Activated effector memory CD4-positive, alpha-beta T cell treated with Interleukin-2 at 50 U/mL for 16 hours (primary cell): ENCODE measurements at regions not wholly inside any gene's neighbourhood (a gene's known extent, or its start where the extent isn't known, plus 50 kb on each side); places are given as distances from the start of the nearest gene placed in this dataset.

ENCODE experiments used
- DNase-seq: peaks from one replicate; pipeline ENCODE4 v3.0.0-alpha.2; 2020

DNA sequence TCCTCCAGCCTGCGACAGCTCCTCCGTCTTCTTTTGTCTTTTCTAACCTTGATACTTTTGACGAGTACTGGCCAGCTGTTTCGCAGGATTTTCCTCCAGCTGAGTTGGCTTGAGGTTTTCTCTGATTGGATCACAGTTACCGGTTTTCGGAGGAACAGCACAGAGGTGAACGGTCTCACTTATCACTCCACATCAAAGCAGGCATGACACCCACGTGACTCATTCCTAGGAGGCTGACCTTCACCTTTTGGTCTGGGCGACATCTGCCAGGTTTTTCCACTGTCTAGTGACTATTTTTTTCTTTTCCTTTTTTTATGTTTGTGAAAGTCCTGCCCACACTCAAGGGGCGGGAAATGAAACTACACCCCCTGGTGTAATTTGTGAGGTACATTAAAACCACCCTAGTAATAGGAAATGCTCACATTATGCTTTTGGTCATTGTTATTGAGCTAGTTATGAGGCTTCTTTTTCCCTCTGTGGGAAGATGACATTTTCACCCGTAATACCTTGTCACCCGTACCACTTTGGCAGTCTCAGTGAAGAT, 319.2 kb downstream of the GADD45G start:
- DNase-seq: no peak

DNA sequence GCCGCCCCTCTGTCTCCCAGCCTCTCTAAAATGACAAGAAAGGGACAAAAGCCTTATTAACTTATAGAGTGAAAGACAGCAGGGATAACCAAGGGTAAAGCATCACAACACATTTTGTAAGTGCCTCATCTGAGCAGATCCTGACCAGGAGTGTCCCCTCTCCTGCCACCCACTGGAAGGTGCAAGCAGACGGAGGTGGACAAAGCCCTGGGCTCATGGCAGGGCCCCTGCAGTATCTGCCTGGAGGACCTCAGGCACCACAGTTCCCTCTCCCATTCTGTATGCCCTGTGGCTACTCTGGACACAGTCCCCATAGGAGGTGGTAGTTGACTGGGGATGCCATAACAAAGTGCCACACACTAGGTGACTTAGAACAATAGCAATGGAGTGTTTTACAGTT, 319.8 kb downstream of the GADD45G start:
- no peak for DNase-seq

DNA sequence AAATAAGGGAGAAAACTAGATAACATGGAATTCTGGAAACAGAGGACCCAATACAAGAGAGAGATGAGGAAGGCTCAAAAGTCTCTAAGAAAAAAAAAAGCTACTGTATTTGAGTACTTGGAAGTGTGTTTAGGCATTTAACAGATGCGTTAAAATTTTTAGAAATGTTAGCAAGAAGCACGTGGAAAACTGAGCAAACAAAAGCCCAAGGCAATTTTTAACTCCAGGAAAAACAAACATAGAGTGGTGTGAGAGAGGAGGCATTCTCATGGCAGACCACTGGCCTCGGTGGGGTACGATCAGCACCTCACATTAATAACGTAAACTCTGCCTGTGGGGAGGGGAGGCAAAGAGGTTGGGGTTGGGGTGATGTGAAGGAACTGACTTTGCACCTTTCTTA, 321.4 kb downstream of the GADD45G start:
- no peak for DNase-seq

DNA sequence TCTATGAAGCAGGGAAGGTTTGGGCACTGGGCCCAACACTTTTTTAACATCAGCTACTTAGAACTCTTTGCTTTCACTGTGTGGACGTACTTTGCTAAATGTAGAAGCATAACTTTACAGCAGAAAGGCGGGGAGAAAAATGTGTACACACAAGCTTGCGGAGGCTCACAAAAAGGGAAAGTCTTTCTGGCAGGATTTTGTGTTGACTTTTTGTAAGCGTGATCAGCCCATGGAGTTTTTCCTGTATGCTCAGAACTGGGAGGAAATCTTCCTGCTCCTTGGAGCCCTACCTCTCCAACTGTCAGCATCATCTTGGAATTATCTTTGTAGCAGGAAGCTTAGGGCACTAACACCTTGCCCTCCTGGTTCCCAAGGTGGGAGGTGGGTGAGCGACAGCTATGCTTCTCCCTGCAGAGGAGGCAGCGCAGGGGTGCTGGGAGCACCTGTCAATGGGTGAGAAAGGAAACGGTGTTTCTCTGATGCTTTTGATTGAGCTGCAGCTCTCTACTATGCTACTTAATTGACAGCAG, 321.9 kb downstream of the GADD45G start:
- no peak for DNase-seq

DNA sequence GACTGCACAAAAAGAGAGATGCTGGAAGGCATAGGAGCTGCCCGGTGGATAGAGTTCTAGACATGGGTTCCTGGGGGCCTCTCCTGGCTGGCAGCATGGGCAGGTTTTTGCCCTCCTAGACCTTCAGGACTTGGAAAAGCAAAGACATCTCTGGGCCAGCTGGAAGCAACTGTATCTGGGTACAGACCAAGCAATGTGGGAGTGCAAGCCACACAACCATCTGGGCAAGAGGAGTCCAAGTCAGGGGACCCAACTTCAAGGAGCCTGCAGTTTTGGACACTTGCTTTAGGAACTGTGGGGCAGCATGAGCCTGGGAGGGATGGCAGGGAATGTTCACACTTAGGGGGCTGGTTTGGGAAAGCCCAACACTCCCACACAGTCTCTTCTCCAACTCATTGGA, 323.3 kb downstream of the GADD45G start:
- DNase-seq: no peak

DNA sequence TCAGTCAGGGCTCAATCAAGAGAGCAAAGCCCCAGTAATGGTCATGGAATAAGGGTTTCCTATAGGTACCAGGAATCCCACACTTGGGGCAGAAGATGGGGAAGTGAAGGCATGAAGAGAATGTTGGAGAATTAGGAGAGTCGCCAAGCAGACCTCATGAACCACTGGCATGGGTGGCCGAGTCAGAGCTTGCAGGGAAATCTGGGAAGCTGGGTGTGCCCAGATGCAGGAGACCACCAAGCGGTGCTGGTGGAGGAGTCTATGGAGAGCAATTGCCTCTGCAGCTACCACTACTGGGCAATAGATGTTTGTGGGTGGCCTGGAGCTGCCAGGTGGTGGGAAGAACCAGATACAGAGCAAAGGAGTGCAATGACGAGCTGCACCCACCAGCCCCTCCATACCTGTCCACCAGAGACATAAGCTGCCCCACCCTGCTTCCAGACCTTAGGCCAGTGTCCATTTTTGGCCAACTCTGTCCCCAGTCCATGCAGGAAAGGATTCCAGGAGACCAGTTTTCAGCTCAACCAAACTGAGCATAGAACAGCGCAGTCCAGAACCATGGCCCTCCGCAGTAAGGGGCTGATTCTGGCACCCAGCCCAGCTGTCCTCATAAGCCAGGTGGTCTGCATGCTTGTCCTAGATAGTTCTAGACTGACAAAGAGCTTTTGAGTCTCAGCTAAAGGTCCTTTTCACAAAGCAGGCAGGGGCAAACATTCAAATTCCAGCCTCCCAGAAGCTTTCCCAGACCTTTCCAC, 323.9 kb downstream of the GADD45G start:
- DNase-seq: no peak

DNA sequence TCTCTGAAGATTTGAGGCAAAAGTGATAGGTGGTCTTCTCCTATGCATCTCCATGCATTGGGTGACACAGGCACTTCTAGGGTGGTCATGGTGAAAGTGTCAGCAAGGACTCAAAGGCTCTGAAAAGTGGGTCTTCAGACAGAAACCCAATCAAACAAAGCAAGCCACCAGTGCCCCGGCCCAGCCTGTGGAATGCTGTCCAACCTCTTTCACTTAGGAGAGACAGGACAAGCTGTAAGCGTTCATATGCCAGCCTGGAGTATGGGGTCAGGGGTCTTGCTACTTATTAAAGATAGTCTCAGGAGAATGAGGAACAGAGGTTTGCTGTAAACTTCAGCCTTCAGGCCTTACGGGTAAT, 324.5 kb downstream of the GADD45G start:
- DNase-seq: no peak

DNA sequence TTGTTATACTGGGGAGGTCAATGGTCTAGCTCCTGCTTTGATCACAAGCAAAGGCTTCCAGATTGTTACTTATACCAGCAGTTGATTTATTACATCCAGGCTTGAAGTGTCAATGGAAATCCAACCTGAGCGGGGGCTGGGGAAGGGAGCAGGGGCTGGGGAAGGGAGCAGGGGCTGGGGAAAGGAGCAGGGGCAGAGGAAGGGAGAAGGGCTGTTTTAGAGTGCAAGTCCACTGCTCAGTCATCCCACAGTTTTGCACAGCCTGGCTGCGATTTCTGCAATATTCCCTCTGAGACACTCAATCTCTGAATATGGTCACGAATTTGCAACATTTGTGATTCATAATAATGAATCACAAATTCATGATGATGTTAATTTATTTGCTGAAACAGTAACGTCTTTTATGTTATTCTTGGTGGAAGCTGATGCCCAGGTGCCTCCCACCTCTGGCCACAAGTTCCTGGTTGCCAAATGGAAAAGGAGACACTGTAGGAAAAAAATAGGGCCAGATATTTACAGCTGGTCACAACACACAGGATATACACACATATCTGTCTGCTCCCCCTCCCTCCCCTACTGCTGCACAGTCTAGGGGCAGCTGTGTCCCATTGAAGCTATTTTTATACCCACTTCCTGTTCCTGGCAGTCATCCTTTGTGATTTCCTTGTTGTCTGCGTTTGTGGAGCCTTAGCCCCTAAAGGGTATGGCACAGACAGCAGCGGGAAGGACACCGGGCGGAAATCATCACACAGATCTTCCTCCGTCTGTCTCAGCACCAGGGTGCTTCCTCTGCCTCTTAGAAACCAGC, 325.1 kb downstream of the GADD45G start:
- no peak for DNase-seq

DNA sequence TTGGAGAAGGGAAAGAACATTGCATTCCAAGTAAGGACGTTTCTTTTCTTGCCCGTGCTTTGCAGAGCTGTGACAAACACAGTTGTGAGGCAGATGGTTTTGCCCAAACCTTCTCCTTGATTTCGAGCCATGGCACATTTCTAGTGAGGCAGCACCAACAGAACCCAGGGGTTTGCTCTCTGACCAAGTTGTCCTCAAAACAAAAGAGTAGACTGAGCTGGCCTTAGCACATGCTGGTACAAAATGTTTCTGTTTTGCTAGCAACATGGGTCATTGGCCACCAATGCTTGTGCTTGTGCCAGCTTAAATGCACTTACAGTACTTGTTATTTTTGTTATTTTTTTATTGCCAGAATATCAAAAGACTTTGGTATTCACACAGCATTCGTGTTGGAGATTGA, 328.8 kb downstream of the GADD45G start:
- DNase-seq: no peak

DNA sequence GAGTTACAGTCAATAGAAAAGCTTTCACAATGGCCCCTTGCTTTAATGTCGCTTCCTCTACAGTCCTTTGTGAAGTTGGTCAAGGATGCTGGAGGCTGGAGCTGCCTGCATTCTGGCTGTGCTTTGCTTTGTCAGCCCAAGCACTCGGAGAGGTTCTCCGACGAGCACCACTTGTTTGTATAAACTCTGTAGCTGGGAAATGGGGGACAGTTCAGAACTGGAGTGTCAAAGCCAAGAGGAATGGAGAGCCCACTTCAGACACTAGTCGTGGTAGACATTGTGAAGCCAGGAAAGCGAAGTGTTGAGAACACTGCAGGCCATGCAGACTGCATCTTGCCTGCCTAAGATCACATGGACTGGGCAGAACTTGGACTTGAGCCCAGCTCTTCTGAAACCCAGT, 330.3 kb downstream of the GADD45G start:
- DNase-seq: no peak

DNA sequence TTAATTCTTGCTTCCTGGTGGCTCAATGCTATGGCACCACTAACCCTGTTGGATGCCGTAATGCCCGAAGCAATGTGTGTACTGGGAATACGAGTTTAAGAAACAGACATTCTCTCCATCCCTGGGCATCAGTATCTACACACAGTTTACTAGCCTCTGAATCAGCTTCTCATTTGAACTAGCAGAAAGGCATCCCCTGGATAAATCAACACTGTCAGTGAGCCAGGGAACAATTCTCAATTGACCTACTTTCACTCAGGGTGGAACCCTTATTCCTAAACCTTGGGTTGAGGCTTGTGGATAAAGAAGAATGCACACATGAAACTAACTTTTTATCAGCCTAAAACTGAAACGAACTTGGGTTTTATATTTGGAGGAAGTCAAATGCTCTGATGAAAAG, 331.0 kb downstream of the GADD45G start:
- no peak for DNase-seq

DNA sequence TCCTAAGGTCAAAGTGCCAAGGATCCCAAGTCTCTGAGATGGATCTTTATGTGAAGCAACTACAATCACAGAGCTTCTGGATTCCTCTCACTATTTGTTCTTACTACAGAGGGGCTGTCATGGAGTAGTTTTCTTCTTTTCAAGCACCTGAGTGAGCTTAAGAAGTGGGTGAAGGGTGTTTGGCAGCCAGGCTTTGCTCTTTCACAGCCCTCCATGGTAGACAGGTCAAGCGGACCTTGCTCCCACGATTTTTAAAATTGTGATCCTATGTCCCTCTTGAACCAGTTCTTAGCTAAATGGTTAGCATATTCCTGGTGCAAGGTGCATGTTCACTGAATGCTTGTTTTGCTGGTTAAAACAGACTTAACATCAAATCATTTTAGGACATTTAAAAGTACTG, 332.2 kb downstream of the GADD45G start:
- DNase-seq: no peak

DNA sequence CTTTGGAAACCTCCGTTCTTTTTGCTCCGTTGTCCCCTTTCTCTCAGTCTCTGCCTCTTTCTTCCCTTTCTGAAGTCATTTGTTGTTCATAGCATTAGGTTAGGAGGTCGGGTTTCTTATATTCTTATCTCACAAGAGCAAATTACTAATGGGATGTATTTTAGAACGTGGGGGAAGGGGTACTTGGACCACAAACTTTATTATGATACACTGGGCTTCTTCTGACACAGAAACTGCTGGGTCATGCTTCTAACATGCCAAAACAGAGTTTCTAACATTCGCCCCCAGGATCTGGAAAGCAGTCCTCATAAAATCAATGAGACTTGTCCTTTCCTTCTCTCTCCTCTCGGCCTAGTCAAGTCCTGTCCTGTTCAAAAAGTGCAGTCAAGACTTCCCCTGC, 334.4 kb downstream of the GADD45G start:
- no peak for DNase-seq

DNA sequence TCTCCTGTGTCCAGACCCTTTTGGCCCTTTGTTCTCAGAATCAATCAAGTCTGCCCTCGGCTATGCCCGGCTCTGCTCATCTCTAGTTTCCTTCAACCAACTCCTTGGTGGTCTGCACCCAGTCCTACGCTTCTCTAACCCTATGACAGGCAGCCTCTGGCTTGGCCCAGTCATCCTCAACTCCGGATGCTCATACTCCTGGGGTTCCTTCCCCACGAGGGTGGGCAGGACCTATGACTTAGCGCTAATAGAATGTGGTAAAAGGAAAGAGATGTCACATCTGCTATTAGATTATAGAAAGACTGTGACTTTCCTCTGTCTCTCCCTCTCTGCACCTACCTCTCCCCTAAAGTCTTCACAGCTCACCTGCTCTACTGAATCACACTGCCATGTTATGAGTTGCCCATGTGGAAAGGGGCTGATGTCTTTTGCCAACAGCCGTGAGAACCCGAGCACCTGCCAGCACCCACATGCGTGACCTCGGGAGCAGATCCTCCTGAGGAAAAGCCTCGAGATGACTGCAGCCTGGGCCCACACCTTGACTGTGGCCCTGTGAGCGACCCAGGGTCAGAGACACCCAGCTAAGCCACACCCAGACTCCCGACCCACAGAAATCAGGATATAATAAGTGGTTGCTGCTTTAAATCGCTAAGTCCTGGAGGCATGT, 334.9 kb downstream of the GADD45G start:
- no peak for DNase-seq

DNA sequence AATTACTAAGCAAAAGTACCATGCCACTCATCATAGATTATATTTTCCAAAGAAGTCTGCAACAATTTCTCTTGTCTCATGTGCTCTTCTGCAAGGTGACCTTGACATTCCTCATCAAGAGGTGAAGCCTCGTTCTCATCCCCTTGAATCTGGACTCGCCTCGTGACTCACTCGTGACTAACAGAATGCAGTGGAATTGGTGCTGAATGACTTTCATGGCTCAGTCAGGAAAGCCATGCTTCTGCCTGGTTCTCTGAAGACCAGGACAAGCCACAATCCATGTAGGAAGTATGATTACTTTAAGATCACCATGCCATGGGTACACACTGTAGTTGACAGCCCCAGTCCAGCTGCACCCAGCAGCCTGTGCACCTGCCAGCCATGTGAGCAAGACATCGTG, 335.8 kb downstream of the GADD45G start:
- no peak for DNase-seq

DNA sequence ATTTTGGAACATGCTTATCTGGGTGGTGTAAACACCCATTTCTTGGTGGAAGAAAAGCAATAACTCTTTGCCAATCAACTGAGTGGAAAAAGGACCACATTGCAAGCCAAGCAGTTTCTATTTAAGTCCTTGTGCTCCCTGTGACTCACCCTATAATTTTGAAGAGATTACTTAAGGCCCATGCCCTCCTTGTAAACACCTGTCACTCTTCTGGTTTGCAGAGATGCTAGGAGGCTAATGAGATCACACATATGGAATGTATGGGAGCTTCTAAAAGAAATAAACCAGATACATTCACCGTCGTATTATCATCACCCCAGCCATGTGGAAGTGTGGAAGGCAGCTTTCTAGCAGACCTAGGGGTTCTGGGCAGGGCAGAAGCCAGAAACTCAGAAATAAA, 337.1 kb downstream of the GADD45G start:
- no peak for DNase-seq

DNA sequence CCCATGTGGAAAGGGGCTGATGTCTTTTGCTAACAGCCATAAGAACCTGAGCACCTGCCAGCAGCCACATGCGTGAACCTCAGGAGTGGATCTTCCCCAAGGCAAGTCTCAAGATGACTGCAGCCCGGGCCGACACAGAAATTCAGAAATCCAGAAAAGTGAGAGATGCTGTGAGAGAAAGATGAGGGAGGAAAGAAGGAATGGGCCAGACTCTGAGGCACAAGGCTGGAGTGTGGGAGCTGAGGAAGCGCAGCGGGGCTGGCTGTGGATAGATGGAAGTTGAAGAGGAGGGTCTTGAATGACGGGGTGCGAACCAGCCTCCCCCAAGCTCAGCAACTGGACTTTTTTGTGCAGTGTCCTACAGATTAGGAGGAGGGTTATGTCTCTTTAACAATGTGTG, 337.8 kb downstream of the GADD45G start:
- DNase-seq: no peak

DNA sequence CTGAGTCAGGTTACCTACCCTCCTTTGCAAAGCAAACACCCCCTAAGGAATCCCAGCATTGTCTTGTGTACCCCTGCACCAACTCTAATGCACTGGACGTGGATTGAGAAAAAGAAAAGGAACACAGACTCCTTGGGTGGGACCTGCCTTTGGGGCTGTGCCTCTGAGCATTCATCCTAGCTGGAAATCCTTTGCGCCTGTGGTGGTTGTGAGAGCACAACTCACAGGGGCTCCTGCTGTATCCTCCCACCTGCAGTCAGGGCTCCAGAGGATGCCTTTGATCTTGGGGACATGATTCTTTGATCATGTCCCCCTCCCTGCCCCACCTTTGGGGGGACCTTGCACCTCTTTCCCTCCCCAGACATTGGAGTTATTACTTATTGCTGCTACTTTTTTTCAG, 338.5 kb downstream of the GADD45G start:
- no peak for DNase-seq

DNA sequence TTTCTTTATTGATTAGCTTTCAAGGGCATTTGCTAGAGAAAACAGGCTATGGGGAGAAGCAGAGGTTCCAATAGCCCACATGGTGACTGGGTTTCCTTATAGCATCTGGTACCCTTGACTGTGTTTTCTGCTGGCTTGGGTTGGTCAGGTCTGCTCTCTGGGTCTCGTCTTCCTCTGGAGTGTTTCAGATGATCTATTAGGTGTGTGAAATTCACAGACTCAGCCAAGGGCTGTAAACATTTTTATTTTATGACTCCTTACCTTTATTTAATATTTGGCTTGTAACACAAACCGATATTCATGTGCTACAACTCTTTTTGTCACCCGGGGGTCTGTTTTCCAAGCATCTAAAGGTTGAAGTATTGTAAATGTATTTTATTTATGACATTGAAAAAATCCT, 338.9 kb downstream of the GADD45G start:
- DNase-seq: no peak

DNA sequence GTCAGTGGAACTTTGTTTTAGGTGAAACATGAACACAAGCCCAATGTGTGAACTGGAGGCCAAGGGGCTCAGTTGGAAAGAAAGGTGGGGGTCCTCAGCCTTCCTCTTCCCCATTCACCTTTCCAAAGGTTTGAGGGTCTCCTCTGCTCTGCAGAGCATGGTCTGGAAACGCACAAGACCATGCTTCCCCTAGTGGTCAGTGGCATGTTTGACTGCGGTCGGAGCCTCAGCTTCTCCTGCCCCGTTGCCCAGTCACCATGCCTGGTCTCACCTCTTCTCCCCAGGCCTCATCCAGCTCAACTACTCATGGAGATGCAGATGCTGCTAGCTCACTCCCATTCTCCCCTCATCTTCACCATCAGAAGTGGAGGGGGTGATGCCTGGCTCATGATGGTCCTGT, 340.3 kb downstream of the GADD45G start:
- DNase-seq: no peak

DNA sequence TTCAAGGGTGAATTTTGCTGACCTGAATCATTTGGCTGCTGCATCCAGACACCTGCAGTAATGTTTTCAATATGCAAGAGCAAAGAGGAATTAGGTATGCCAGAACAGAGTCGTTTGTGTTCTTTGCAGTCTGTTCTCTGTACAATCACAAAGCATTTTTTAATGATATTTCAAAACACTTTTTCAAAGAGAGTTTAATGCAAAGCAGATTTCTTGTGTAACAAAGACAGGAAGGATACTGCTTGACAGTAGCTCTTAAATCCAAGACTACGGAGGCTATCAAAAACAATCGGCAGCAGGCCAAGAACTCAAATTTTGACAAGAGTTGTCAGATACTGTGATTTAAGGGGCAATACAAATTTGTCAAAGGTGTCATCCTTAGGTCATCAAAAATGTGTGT, 341.9 kb downstream of the GADD45G start:
- DNase-seq: no peak

DNA sequence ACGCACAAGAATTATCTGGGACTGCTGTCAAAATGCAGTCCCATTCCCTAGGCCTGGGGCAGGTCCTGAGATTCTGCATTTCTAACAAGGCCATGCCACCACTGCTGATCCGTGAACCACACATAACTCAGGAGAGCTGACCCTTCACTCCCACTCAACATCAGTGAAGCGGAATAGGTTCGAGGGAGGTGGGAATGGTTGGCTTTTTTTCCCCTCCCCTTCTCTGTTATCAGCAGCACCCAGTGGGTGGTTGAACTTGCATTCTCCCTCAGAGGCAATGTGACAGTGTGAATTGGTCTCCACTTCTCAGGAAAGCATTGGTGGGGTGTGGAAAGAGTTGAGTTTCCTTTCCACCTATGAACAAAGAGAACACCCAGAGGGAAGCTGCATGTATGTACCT, 344.3 kb downstream of the GADD45G start:
- DNase-seq: no peak

DNA sequence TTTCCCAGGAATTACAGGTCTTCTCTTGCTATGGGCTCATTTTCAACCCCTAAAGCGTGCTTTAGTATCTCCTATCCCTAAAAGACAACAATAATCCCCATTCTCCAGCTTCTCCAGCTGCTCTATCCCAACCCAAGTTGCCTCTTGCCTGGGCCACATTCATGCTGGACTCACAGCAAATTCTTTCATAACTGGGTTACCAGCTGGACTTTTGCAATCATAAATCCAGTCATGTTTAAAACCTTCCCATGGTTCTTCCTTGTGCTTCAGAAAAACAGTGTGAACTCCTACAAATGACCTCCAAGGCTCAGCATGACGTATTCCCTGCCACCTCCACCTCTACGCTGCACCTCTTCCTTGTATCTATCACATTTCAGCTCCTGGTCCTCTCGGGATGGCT, 346.9 kb downstream of the GADD45G start:
- no peak for DNase-seq

DNA sequence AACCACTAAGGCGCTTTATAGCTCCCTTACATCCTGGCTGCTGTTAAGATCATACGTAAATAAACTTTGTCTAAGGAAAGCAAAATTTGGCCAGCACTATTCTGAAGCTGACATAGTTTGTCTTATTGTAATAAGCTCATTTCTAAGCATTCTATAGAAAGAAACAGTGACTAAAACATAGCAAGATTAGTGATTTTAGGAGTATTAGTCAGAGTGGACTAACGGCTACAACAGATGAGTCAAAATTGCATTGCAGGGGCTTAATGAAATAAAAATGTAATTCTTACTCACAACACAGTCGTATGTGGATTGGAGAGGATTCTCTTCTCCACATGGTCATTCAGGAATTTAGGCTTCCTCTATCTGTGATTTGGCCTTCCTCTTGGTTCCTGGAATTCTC, 347.6 kb downstream of the GADD45G start:
- DNase-seq: no peak
